Mesendoderm (in vitro differentiated cells): ENCODE measurements at regions not wholly inside any gene's neighbourhood (a gene's known extent, or its start where the extent isn't known, plus 50 kb on each side); places are given as distances from the start of the nearest gene placed in this dataset.

Experiments used
- DNase-seq: peaks from one replicate; pipeline ENCODE4 v3.0.0; 2013
- H2AK5ac ChIP-seq: 2 replicates; pipeline ENCODE4 v1.6.1; 2013; ENCODE audit warnings: low read length, inconsistent platforms
- H2BK120ac ChIP-seq: 2 replicates; pipeline ENCODE4 v1.6.1; 2013; ENCODE audit warnings: low read depth, mild to moderate bottlenecking, low read length, moderate library complexity, mixed read lengths
- H2BK15ac ChIP-seq: replicated peaks from 2 replicates; pipeline ENCODE4 v1.6.1; 2013; ENCODE audit warnings: low read depth, mild to moderate bottlenecking, moderate library complexity
- H2BK5ac ChIP-seq: 2 replicates; pipeline ENCODE4 v1.6.1; 2013; ENCODE audit warnings: low read length, inconsistent platforms
- H3K18ac ChIP-seq: 2 replicates; pipeline ENCODE4 v1.6.1; 2013; ENCODE audit warnings: mild to moderate bottlenecking, low read length, mixed read lengths
- H3K23ac ChIP-seq: one replicate; pipeline ENCODE4 v1.6.1; 2013; ENCODE audit warnings: low read length
- H3K27ac ChIP-seq: 2 replicates; pipeline ENCODE4 v1.5.1; 2013; ENCODE audit warnings: low read depth, mild to moderate bottlenecking, inconsistent platforms, low read length, moderate library complexity
- H3K27me3 ChIP-seq: 2 replicates; pipeline ENCODE4 v1.6.1; 2013; ENCODE audit warnings: low read length, control low read depth, mild to moderate bottlenecking, inconsistent platforms; ENCODE audit not compliant: insufficient read depth, poor library complexity
- H3K36me3 ChIP-seq: 2 replicates; pipeline ENCODE4 v1.6.1; 2013; ENCODE audit warnings: low read length, inconsistent platforms; ENCODE audit not compliant: control insufficient read depth, insufficient read depth
- H3K4ac ChIP-seq: one replicate; pipeline ENCODE4 v1.6.1; 2013; ENCODE audit warnings: low read depth, mild to moderate bottlenecking, low read length, moderate library complexity
- H3K4me1 ChIP-seq: 2 replicates; pipeline ENCODE4 v1.6.1; 2013; ENCODE audit warnings: low read depth, low read length, inconsistent platforms; ENCODE audit not compliant: control insufficient read depth
- H3K4me2 ChIP-seq: 2 replicates; pipeline ENCODE4 v1.6.1; 2013; ENCODE audit warnings: low read length
- H3K4me3 ChIP-seq: 2 replicates; pipeline ENCODE4 v1.5.1; 2013; ENCODE audit warnings: mild to moderate bottlenecking, low read length
- H3K56ac ChIP-seq: one replicate; pipeline ENCODE4 v1.6.1; 2013; ENCODE audit warnings: low read length
- H3K79me1 ChIP-seq: 2 replicates; pipeline ENCODE4 v1.6.1; 2013; ENCODE audit warnings: low read length, inconsistent platforms
- H3K79me2 ChIP-seq: 2 replicates; pipeline ENCODE4 v1.6.1; 2013; ENCODE audit warnings: mild to moderate bottlenecking, low read length; ENCODE audit not compliant: control insufficient read depth, insufficient read depth
- H3K9ac ChIP-seq: 2 replicates; pipeline ENCODE4 v1.6.1; 2013; ENCODE audit warnings: low read length, inconsistent platforms
- H4K5ac ChIP-seq: one replicate; pipeline ENCODE4 v1.6.1; 2013; ENCODE audit warnings: low read length
- H4K8ac ChIP-seq: one replicate; pipeline ENCODE4 v1.6.1; 2013; ENCODE audit warnings: low read depth, mild to moderate bottlenecking, control low read depth, low read length, moderate library complexity
- WGBS: extraction: QIAGEN DNeasy Blood & Tissue Kit; methylation state at CpG from one replicate; pipeline ENCODE4 v1.1.7; 2013; ENCODE audit warnings: low lambda C conversion rate, missing lambda C conversion rate; ENCODE audit not compliant: insufficient coverage; ENCODE audit errors: extremely low coverage; 5-methylcytosine and 5-hydroxymethylcytosine counted together

DNA sequence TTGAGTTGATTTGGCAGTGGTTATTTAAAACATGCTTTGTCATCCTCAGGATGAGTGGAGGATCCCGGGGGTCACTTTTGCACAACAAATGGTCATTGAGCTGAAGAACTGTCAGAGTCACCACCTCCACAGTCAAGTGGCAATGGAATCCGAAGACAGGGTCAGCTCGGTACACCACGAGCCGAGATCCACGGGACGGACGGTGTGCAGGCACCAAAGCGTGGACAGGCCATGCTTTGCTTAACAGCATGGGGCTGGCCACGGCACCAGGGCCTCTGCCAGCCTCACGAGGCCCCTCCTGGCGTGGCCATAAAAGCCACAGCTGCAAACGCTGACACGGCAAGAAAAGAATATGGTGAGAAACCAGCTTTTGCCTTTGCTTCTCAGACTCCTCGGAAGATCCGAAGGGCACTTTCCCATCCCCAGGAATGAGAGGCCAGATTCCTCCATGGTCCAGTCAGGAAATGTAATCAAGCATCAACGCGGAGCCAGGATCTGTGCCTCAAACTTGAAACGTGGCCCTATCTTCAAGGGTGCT, 152.2 kb upstream of the DIO3 start:
- WGBS = no CpG with 5 or more reads among the region's 19 CpGs
- no peaks in the 10 kb centered on the region for H3K4me1 ChIP-seq

DNA sequence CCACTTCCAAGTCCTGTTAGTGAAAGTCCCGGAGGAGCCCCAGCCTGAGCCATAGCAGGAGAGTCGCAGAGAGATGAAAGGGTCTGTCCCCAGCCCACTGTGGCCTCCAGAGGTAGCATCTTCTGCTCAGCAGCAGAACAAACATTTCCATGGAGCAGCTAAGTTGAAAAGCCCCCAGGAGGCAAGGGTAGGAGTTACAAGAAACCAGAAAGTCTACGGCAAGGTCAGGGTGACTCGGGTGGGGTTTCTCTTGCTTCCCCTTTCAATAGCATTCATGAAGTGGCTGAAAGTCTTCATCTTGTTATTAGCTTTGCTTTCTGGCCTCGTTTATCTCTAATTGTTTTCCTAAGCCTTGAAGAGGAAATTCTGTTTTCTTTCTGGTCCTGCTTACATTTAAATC, 151.2 kb upstream of the DIO3 start:
- Histone ChIP-seq H3K79me2 (no peaks in the 10 kb centered on the region), H2AK5ac (no peak overlapping the region), H3K79me1 (no peaks in the 10 kb centered on the region), H3K4me2 (no peak overlapping the region), H4K5ac (no peak overlapping the region), H3K4ac (no peak overlapping the region), H3K4me1 (no peaks in the 10 kb centered on the region), H2BK15ac (no peak overlapping the region), H3K4me3 (no peak overlapping the region), H3K56ac (no peak overlapping the region), H4K8ac (no peak overlapping the region), H2BK120ac (no peak overlapping the region), H3K27ac (no peak overlapping the region), H3K18ac (no peak overlapping the region), H3K23ac (no peak overlapping the region), H2BK5ac (no peak overlapping the region), H3K36me3 (no peaks in the 10 kb centered on the region), H3K9ac (no peak overlapping the region), H3K27me3 (no peaks in the 10 kb centered on the region)
- peak; percentile 32 for DNase-seq
- no CpG with 5 or more reads among the region's 5 CpGs for WGBS

More for the DNA sequence above, 152.2 kb upstream of the DIO3 start:
- H3K36me3 ChIP-seq = no peaks in the 10 kb centered on the region
- no peak overlapping the region for H3K56ac ChIP-seq
- H3K79me2 ChIP-seq = no peaks in the 10 kb centered on the region
- no peak for DNase-seq
- H3K27ac ChIP-seq = no peak overlapping the region
- H3K4me2 ChIP-seq = no peak overlapping the region
- H3K27me3 ChIP-seq = no peaks in the 10 kb centered on the region
- no peaks in the 10 kb centered on the region for H3K79me1 ChIP-seq
- H4K8ac ChIP-seq = no peak overlapping the region
- H2BK15ac ChIP-seq = no peak overlapping the region
- H3K4ac ChIP-seq = no peak overlapping the region
- no peak overlapping the region for H4K5ac ChIP-seq
- H3K18ac ChIP-seq = no peak overlapping the region
- H3K23ac ChIP-seq = no peak overlapping the region
- H2BK120ac ChIP-seq = no peak overlapping the region
- H3K9ac ChIP-seq = no peak overlapping the region
- H2BK5ac ChIP-seq = no peak overlapping the region
- H3K4me3 ChIP-seq = no peak overlapping the region
- no peak overlapping the region for H2AK5ac ChIP-seq

DNA sequence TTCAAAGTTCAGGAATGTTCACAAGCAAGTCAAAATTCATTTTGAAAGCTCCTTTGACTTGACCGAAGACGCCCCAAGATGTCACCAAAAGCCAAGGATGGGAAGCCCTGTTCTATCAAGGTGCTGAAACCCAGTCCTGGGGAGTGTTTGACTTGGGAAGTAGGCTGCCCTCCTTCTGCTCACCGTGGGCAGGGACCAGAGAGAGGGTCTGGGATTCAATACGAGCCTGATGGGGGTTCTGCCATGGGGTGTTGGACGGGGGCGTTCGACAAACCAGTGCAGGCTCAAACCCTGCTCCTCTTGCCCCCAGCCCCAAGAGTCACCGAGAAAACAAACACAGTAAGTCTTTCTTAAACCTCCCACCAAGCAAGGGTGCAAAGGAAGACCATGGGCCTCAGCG, 150.1 kb upstream of the DIO3 start:
- Histone ChIP-seq H2BK5ac (no peak overlapping the region), H3K4me1 (no peaks in the 10 kb centered on the region), H3K27ac (no peak overlapping the region), H3K56ac (no peak overlapping the region), H3K27me3 (no peaks in the 10 kb centered on the region), H3K4ac (no peak overlapping the region), H3K9ac (no peak overlapping the region), H2AK5ac (no peak overlapping the region), H3K23ac (no peak overlapping the region), H3K4me2 (no peak overlapping the region), H3K18ac (no peak overlapping the region), H2BK15ac (no peak overlapping the region), H3K79me2 (no peaks in the 10 kb centered on the region), H3K36me3 (no peaks in the 10 kb centered on the region), H3K79me1 (no peaks in the 10 kb centered on the region), H4K8ac (no peak overlapping the region), H2BK120ac (no peak overlapping the region), H4K5ac (no peak overlapping the region), H3K4me3 (no peak overlapping the region)
- DNase-seq = no peak
- no CpG with 5 or more reads among the region's 9 CpGs for WGBS

DNA sequence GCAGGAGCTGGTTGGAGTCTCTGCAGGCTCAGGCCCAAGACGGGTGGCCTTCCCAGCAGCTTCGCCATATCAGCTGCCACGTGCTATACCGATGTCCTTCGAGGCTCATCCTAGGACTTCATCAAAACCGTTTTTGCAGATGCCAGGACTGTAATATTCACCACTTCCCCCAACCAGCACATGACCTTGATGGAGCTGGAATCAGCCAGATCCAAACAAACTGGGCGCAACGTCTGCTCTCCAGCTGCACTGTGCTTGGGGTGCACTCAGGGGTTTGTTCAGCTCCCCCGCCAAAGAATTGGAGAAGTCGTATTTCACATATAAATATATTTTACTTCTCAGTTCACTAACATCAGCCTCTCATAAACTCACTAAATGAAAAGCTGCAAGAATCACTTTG, 149.5 kb upstream of the DIO3 start:
- Histone ChIP-seq H3K18ac (no peak overlapping the region), H3K4me3 (no peak overlapping the region), H3K79me2 (no peaks in the 10 kb centered on the region), H3K4me2 (no peak overlapping the region), H3K36me3 (no peaks in the 10 kb centered on the region), H3K27ac (no peak overlapping the region), H2BK15ac (no peak overlapping the region), H3K4me1 (no peaks in the 10 kb centered on the region), H3K79me1 (no peaks in the 10 kb centered on the region), H3K27me3 (no peaks in the 10 kb centered on the region), H3K56ac (no peak overlapping the region), H2BK5ac (no peak overlapping the region), H4K5ac (no peak overlapping the region), H3K9ac (no peak overlapping the region), H3K4ac (no peak overlapping the region), H3K23ac (no peak overlapping the region), H2BK120ac (no peak overlapping the region), H4K8ac (no peak overlapping the region), H2AK5ac (no peak overlapping the region)
- no peak for DNase-seq
- WGBS = no CpG with 5 or more reads among the region's 10 CpGs

DNA sequence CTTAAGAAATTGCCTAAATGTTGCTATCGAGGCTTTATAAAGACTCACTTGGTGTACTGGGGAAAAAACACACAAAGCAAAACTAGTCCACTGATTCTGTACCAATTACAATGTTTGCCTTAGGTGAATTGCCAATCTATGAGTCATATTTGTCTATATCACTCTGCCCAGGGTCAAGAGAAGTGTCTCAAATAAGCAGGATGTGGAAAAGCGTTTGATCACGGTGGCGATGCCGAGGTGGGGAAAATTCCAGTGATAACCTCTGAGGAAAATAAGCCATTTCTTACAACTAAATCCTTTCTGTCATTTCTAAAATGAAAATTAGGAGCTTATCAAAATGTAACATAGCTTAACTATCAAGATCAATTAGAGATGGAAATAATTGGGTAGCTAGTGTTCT, 148.6 kb upstream of the DIO3 start:
- Histone ChIP-seq H3K79me1 (no peaks in the 10 kb centered on the region), H3K4me2 (no peak overlapping the region), H3K56ac (no peak overlapping the region), H2AK5ac (no peak overlapping the region), H3K23ac (no peak overlapping the region), H2BK15ac (no peak overlapping the region), H4K8ac (no peak overlapping the region), H3K4ac (no peak overlapping the region), H3K27ac (no peak overlapping the region), H2BK5ac (no peak overlapping the region), H2BK120ac (no peak overlapping the region), H3K4me1 (no peaks in the 10 kb centered on the region), H3K27me3 (no peaks in the 10 kb centered on the region), H4K5ac (no peak overlapping the region), H3K4me3 (no peak overlapping the region), H3K18ac (no peak overlapping the region), H3K79me2 (no peaks in the 10 kb centered on the region), H3K36me3 (no peaks in the 10 kb centered on the region), H3K9ac (no peak overlapping the region)
- no CpG with 5 or more reads among the region's 5 CpGs for WGBS
- DNase-seq = no peak

DNA sequence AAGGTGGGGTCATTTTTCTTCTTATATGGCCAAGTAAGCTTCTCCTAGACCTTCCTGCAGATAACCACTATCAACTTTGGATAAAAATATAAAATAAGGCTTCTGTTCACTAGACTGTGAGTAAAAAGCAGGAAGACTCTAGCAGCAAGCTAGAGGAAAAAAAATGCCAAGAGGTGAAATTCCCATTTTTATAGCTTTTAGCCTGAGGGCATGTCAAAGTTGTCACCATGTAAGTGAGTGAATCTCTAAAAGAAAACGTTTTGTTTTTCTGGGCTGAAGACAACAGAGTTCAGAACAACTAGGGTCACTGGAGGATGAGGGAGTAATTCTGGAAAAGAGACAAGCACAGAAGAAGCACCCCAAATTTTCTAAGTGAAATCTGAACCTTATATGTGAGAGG, 143.9 kb upstream of the DIO3 start:
- Histone ChIP-seq H3K4me1 (no peaks in the 10 kb centered on the region), H3K79me2 (no peaks in the 10 kb centered on the region), H3K79me1 (no peaks in the 10 kb centered on the region), H2AK5ac (no peak overlapping the region), H3K56ac (no peak overlapping the region), H2BK120ac (no peak overlapping the region), H3K4me3 (no peak overlapping the region), H3K27me3 (no peaks in the 10 kb centered on the region), H3K27ac (no peak overlapping the region), H3K18ac (no peak overlapping the region), H3K4ac (no peak overlapping the region), H4K8ac (no peak overlapping the region), H3K23ac (no peak overlapping the region), H3K36me3 (no peaks in the 10 kb centered on the region), H2BK15ac (no peak overlapping the region), H2BK5ac (no peak overlapping the region), H4K5ac (no peak overlapping the region), H3K9ac (no peak overlapping the region), H3K4me2 (no peak overlapping the region)
- WGBS = no CpG with 5 or more reads among the region's 1 CpG
- no peak for DNase-seq
